K562 (cell line): ENCODE measurements at regions not wholly inside any gene's neighbourhood (a gene's known extent, or its start where the extent isn't known, plus 50 kb on each side); places are given as distances from the start of the nearest gene placed in this dataset.

ENCODE experiments used
- ATAC-seq: fragments of 200-7000 bp; cut with Tn5 transposase; 3 replicates; pipeline ENCODE4 v1.9.1; 2020; ENCODE audit warnings: moderate library complexity
- BruUV-seq: library from RNA; stranded (reverse); fragments of 400-500 nt; replicated peaks from 2 replicates; lab custom pipeline; 2021; lab: Mats Ljungman, UMichigan
- CTCF ChIA-PET: fragments of 300-600 bp; formaldehyde crosslinking; extraction: SDS; loops from one replicate; lab custom pipeline; 2021; ENCODE audit warnings: low intra/inter-chr PET ratio; lab: Yijun Ruan, JAX
- POLR2A ChIA-PET: fragments of 300-600, 350-650 bp; sonication (Branson Sonifier 250); formaldehyde crosslinking; extraction: SDS; loops from one replicate; lab custom pipeline; 2021; ENCODE audit warnings: antibody characterized with exemption, inconsistent platforms; lab: Yijun Ruan, JAX
- DNase-seq, 4 experiments: peaks; one replicate each; pipeline versions ENCODE4 v3.0.0 to v3.0.0-alpha.2; 2011 to 2018; ENCODE audit warnings: low spot score in 3 of 4, mixed read lengths in 3 of 4; ENCODE audit errors: extremely low read depth in 1 of 4
- FAIRE-seq: peaks from 2 replicates; lab custom pipeline; 2011; peaks lifted over from hg19 to GRCh38; lab: Jason Lieb, UNC
- H2AFZ ChIP-seq: 2 replicates; pipeline ENCODE4 v1.6.0; 2011; ENCODE audit warnings: low read depth, low read length, control low read depth, inconsistent platforms
- H3K27ac ChIP-seq: fragments of 200-600 bp; 3 replicates; pipeline ENCODE4 v1.8.0; 2011; ENCODE audit warnings: low read depth, mild to moderate bottlenecking, control low read depth, inconsistent platforms, low read length, moderate library complexity, mixed read lengths; ENCODE audit errors: extremely low read depth
- H3K27me3 ChIP-seq, 2 experiments: fragments of 300-600 bp in 1 of 2; 2 replicates in 1 of 2; 3 replicates in 1 of 2; pipeline versions ENCODE4 v1.6.0 to v1.8.0; 2011; ENCODE audit warnings: inconsistent platforms in 2 of 2, low read length in 2 of 2, mild to moderate bottlenecking in 1 of 2, mixed read lengths in 1 of 2, moderate library complexity in 1 of 2; ENCODE audit not compliant: control insufficient read depth in 2 of 2, insufficient read depth in 2 of 2
- H3K36me3 ChIP-seq: fragments of 300-600 bp; 3 replicates; pipeline ENCODE4 v1.8.0; 2011; ENCODE audit warnings: mild to moderate bottlenecking, low read length, inconsistent platforms; ENCODE audit not compliant: control insufficient read depth, insufficient read depth
- H3K4me1 ChIP-seq, 2 experiments: fragments of 200-600 bp in 1 of 2; replicated peaks in 1 of 2; 2 replicates in 1 of 2; 3 replicates in 1 of 2; pipeline versions ENCODE4 v1.5.1 to v1.8.0; 2011; ENCODE audit warnings: inconsistent platforms in 2 of 2, low read length in 2 of 2, mild to moderate bottlenecking in 1 of 2, mixed read lengths in 1 of 2, moderate library complexity in 1 of 2; ENCODE audit not compliant: control insufficient read depth in 2 of 2, insufficient read depth in 2 of 2
- H3K4me2 ChIP-seq: 2 replicates; pipeline ENCODE4 v1.6.1; 2011; ENCODE audit warnings: low read length, control low read depth, inconsistent platforms, mixed read lengths; ENCODE audit not compliant: insufficient read depth
- H3K4me3 ChIP-seq: fragments of 200-600 bp; sonication (generic), shearing (Covaris generic); 2 replicates; pipeline ENCODE4 v1.5.1; 2016; ENCODE audit warnings: control low read depth, inconsistent platforms
- H3K79me2 ChIP-seq: fragments of 200-600 bp; 3 replicates; pipeline ENCODE4 v1.8.0; 2011; ENCODE audit warnings: low read length, inconsistent platforms; ENCODE audit not compliant: control insufficient read depth, insufficient read depth
- H3K9ac ChIP-seq, 2 experiments: 2 replicates each; pipeline versions ENCODE4 v1.6.0 to v1.6.1; 2011; ENCODE audit warnings: low read depth in 2 of 2, low read length in 2 of 2, control low read depth in 1 of 2, inconsistent platforms in 1 of 2, mild to moderate bottlenecking in 1 of 2, mixed read lengths in 1 of 2; ENCODE audit not compliant: insufficient read depth in 1 of 2
- H3K9me1 ChIP-seq: one replicate; pipeline ENCODE4 v1.6.0; 2011; ENCODE audit warnings: inconsistent platforms, mild to moderate bottlenecking, low read length, moderate library complexity; ENCODE audit not compliant: control insufficient read depth, insufficient read depth
- H3K9me3 ChIP-seq: replicated peaks from 2 replicates; pipeline ENCODE4 v1.5.1; 2011; ENCODE audit warnings: low read depth, low read length, inconsistent platforms; ENCODE audit not compliant: control insufficient read depth, insufficient read depth
- H4K20me1 ChIP-seq: replicated peaks from 2 replicates; pipeline ENCODE4 v1.6.1; 2011; ENCODE audit warnings: low read length, inconsistent platforms, mixed read lengths; ENCODE audit not compliant: control insufficient read depth, insufficient read depth
- CBFA2T3 ChIP-seq: fragments of 450-650 bp; IDR thresholded peaks from 2 replicates; pipeline ENCODE4 v1.6.1; 2017
- DNMT1 ChIP-seq: fragments of 450-650 bp; IDR thresholded peaks from 2 replicates; pipeline ENCODE4 v1.6.1; 2016; ENCODE audit warnings: antibody characterized with exemption, mild to moderate bottlenecking
- GTF2E2 ChIP-seq: fragments of 200-800 bp; sonication (Bioruptor generic); IDR thresholded peaks from 2 replicates; pipeline ENCODE4 v1.6.1; 2016; ENCODE audit warnings: missing genetic modification characterization, missing compliant biosample characterization
- HIVEP1 ChIP-seq: fragments of 250-450 bp; sonication (Bioruptor Pico); IDR thresholded peaks from 2 replicates; pipeline ENCODE4 v1.4.0; 2020; ENCODE audit warnings: mild to moderate bottlenecking
- IFI16 ChIP-seq: fragments of 250-450 bp; sonication (Bioruptor Pico); IDR thresholded peaks from 2 replicates; pipeline ENCODE4 v2.1.2; 2022; ENCODE audit warnings: mild to moderate bottlenecking, inconsistent platforms
- REST ChIP-seq, 2 experiments: fragments of 450-650 bp; formaldehyde crosslinking in 1 of 2; IDR thresholded peaks; 2 replicates each; pipeline versions ENCODE4 v1.4.0 to v1.6.1; 2014 to 2020; ENCODE audit warnings: mild to moderate bottlenecking in 2 of 2, borderline replicate concordance in 1 of 2, low read depth in 1 of 2
- SLC30A9 ChIP-seq: fragments of 250-450 bp; sonication (Bioruptor Pico); IDR thresholded peaks from 2 replicates; pipeline ENCODE4 v1.8.0; 2022; ENCODE audit warnings: mild to moderate bottlenecking, moderate library complexity
- ZNF436 ChIP-seq: fragments of 250-450, 450-650 bp; sonication (Bioruptor Pico); formaldehyde crosslinking; IDR thresholded peaks from 2 replicates; pipeline ENCODE4 v1.7.0; 2020; ENCODE audit warnings: mild to moderate bottlenecking
- WGBS: fragments of 100-300 bp; shearing (Covaris generic); methylation state at CpG from one replicate; pipeline ENCODE4 v1.1.6; 2016; ENCODE audit warnings: low coverage, mixed read lengths; ENCODE audit not compliant: insufficient coverage; ENCODE audit errors: missing lambda C conversion rate; 5-methylcytosine and 5-hydroxymethylcytosine counted together
- in situ Hi-C: fragments of 300-500 bp; cut with MboI; formaldehyde crosslinking; loops from 4 replicates; pipeline ENCODE4 v1.15.0; 2018; ENCODE audit warnings: inconsistent platforms, mixed read lengths
- intact Hi-C: fragments of 100-400 bp; cut with micrococcal nuclease; formaldehyde crosslinking; loops from 2 replicates; pipeline ENCODE4 v1.14.2; 2022

GRCh38 chr1:68767941-68768340 lies 271.1 kb upstream of the DEPDC1 start:
- Histone ChIP-seq H3K4me2 (no peak overlapping the region), H3K27ac (no peak overlapping the region), H3K79me2 (no peaks in the 10 kb centered on the region), H3K36me3 (no peaks in the 10 kb centered on the region), H3K9ac (no peak overlapping the region), H3K4me1 (no peaks in the 10 kb centered on the region), H3K4me3 (no peak overlapping the region), H3K9me3 (no peaks in the 10 kb centered on the region; the same call in 1 of the 2 replicates), H4K20me1 (no peaks in the 10 kb centered on the region), H3K9me1 (no peaks in the 10 kb centered on the region), H2AFZ (no peak overlapping the region), H3K27me3 (no peaks in the 10 kb centered on the region)
- BruUV-seq = no TSS peak
- intact Hi-C loops (no loop called here), in situ Hi-C loops (no loop called here)
- ChIA-PET CTCF (no interaction called here), POLR2A (no interaction called here)
- FAIRE-seq (no peak), DNase-seq (no peak), ATAC-seq (no peak)
- WGBS = 0% methylated on average over 1 of the region's 1 CpG
- no peak for TF ChIP-seq SLC30A9 (CRISPR knock-in tag)
- TF ChIP-seq HIVEP1 = no peak
- no peak for TF ChIP-seq GTF2E2 (tag)
- no peak for TF ChIP-seq IFI16
- TF ChIP-seq REST (IDR thresholded peaks at IDR 0.05; ENCODE audit: borderline replicate concordance) = no peak
- TF ChIP-seq REST (CRISPR knock-in tag; IDR thresholded peaks at IDR 0.05; ENCODE audit: low read depth) = no peak
- TF ChIP-seq ZNF436 (CRISPR knock-in tag) = no peak
- TF ChIP-seq DNMT1 = no peak
- no peak for TF ChIP-seq CBFA2T3
